ENCODE measurements at regions not wholly inside any gene's neighbourhood (a gene's known extent, or its start where the extent isn't known, plus 50 kb on each side); places are given as distances from the start of the nearest gene placed in this dataset.

DNA sequence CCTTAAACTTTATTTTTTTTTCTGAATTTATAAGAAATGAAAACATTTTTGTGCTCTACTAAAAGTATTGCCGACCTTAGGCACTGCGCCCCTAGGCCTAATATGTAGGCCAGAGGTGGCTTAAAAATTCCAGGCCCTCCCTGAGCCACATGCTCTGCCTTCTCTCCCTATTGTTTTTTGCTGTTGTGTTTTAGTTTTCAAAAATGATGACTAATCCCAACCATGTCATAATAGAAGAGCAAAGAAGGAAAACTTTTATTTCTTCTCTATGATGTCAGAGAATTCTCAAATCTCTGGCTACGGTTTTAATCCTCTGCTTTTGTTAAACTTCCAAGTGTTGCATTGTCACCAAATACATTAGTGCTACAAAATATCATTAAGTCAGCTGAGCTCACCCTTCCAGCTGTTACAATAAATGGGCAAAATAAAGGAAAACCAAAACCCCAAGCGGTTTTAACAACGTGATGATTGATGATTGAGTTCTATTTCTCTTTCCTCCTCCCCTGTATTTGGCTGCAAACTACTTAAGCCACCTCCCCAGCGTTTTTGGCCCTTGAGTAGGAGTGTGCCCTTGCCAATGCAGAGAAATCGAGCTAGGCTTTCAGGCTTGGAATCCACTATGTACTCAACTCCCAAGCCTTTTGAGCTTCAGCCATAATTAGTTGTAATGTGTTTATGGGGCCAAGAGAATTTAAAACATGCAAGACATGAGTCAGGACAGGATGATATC lies 163.5 kb upstream of the POU3F3 start:
- TF ChIP-seq, protein P1, sequence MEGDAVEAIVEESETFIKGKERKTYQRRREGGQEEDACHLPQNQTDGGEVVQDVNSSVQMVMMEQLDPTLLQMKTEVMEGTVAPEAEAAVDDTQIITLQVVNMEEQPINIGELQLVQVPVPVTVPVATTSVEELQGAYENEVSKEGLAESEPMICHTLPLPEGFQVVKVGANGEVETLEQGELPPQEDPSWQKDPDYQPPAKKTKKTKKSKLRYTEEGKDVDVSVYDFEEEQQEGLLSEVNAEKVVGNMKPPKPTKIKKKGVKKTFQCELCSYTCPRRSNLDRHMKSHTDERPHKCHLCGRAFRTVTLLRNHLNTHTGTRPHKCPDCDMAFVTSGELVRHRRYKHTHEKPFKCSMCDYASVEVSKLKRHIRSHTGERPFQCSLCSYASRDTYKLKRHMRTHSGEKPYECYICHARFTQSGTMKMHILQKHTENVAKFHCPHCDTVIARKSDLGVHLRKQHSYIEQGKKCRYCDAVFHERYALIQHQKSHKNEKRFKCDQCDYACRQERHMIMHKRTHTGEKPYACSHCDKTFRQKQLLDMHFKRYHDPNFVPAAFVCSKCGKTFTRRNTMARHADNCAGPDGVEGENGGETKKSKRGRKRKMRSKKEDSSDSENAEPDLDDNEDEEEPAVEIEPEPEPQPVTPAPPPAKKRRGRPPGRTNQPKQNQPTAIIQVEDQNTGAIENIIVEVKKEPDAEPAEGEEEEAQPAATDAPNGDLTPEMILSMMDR (IDR thresholded peaks at IDR 0.05): no peak
- no peak for TF ChIP-seq POLR2A (IDR thresholded peaks at IDR 0.05)
